ENCODE measurements at regions not wholly inside any gene's neighbourhood (a gene's known extent, or its start where the extent isn't known, plus 50 kb on each side); places are given as distances from the start of the nearest gene placed in this dataset.

DNA sequence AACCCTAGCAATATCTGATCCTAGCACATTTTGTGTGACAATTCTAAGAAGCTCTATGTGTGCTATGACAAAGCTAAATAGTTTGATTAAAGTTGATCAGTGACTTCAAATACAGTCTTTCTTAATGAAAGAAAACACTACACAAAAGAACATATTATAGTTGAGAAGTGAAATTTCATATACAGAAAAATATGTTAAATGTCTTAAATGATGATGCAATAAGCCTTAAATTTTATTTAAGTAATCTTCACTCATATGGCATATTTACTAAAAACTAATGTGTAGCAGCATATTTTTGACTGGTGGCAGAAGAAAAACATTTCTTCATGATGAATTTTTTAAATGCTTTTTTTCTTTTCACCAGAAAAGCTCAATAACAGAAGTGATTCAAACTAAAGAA, 485.5 kb downstream of the TUSC7 start:
- no peak overlapping the region for H3K27ac ChIP-seq (ENCODE audit: low read length)
- BruUV-seq (replicated peaks): no TSS peak

DNA sequence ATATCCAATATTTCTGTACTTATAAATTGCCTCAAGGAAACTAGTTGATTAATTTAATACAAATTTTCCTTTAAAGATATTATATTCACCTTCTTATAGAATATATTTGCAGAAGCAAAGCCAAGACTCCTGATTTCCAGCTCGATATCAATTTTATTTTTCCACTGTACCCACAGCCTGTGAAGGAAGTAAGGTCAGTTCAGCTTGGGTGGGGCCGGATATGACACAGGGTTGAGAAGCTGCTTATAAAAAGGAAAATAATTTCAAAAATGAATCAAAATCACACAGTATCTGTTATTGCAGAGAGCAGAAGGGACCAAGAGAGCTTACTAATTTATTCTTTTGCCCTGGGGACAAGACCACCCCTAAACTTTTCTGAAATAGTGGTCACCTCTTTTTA, 491.4 kb downstream of the TUSC7 start:
- intact Hi-C loops (cut with micrococcal nuclease): no loop called here
- CTCF ChIA-PET: no interaction called here
- Histone ChIP-seq H3K9ac (ENCODE audit: low read length) (no peak overlapping the region), H3K9me2 (replicated peaks; ENCODE audit: low read length) (no peaks in the 10 kb centered on the region), H3K4me1 (ENCODE audit: insufficient read depth, low read length) (no peaks in the 10 kb centered on the region), H3K4me3 (ENCODE audit: low read length) (no peak overlapping the region), H3K36me3 (ENCODE audit: low read depth, low read length) (no peaks in the 10 kb centered on the region), H3K79me2 (ENCODE audit: low read length) (no peaks in the 10 kb centered on the region), H3F3A (ENCODE audit: low read length, unreplicated experiment) (no peaks in the 10 kb centered on the region), H4K20me1 (ENCODE audit: low read length) (no peaks in the 10 kb centered on the region), H3K27me3 (ENCODE audit: low read length) (no peaks in the 10 kb centered on the region), H3K4me2 (ENCODE audit: low read length) (no peak overlapping the region), H3K9me3 (ENCODE audit: low read length) (peaks cover 18% of the 10 kb centered on the region), H3K27ac (ENCODE audit: low read length) (no peak overlapping the region), H2AFZ (ENCODE audit: low read length) (no peak overlapping the region)
- TF ChIP-seq EZH2phosphoT487 (IDR thresholded peaks at IDR 0.05; ENCODE audit: borderline replicate concordance, low read length) (no peak), EZH2 (IDR thresholded peaks at IDR 0.05; ENCODE audit: low read length, unreplicated experiment) (no peak)
- TF ChIP-seq, protein P1, sequence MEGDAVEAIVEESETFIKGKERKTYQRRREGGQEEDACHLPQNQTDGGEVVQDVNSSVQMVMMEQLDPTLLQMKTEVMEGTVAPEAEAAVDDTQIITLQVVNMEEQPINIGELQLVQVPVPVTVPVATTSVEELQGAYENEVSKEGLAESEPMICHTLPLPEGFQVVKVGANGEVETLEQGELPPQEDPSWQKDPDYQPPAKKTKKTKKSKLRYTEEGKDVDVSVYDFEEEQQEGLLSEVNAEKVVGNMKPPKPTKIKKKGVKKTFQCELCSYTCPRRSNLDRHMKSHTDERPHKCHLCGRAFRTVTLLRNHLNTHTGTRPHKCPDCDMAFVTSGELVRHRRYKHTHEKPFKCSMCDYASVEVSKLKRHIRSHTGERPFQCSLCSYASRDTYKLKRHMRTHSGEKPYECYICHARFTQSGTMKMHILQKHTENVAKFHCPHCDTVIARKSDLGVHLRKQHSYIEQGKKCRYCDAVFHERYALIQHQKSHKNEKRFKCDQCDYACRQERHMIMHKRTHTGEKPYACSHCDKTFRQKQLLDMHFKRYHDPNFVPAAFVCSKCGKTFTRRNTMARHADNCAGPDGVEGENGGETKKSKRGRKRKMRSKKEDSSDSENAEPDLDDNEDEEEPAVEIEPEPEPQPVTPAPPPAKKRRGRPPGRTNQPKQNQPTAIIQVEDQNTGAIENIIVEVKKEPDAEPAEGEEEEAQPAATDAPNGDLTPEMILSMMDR (conservative IDR thresholded peaks at IDR 0.05; ENCODE audit: low read depth, low read length): no peak
- DNase-seq: no peak
- POLR2A ChIA-PET (ENCODE audit: unreplicated experiment): no interaction called here
- no TSS peak for BruUV-seq (replicated peaks)
- ATAC-seq: no peak

More for the DNA sequence above, 485.5 kb downstream of the TUSC7 start:
- Histone ChIP-seq H3K4me3 (ENCODE audit: low read length) (no peak overlapping the region), H3K27me3 (ENCODE audit: low read length) (no peaks in the 10 kb centered on the region), H3K9ac (ENCODE audit: low read length) (no peak overlapping the region), H4K20me1 (ENCODE audit: low read length) (no peaks in the 10 kb centered on the region), H3K9me2 (replicated peaks; ENCODE audit: low read length) (no peaks in the 10 kb centered on the region), H2AFZ (ENCODE audit: low read length) (no peak overlapping the region), H3K4me2 (ENCODE audit: low read length) (no peak overlapping the region), H3K79me2 (ENCODE audit: low read length) (no peaks in the 10 kb centered on the region), H3K4me1 (ENCODE audit: insufficient read depth, low read length) (no peaks in the 10 kb centered on the region), H3F3A (ENCODE audit: low read length, unreplicated experiment) (no peaks in the 10 kb centered on the region), H3K36me3 (ENCODE audit: low read depth, low read length) (no peaks in the 10 kb centered on the region), H3K9me3 (ENCODE audit: low read length) (peaks cover 4% of the 10 kb centered on the region; the same call in 1 of the 2 replicates)
- no peak for ATAC-seq
- CTCF ChIA-PET: no interaction called here
- POLR2A ChIA-PET (ENCODE audit: unreplicated experiment): no interaction called here
- intact Hi-C loops (cut with micrococcal nuclease): no loop called here
- TF ChIP-seq EZH2 (IDR thresholded peaks at IDR 0.05; ENCODE audit: low read length, unreplicated experiment): no peak
- TF ChIP-seq, protein P1 (conservative IDR thresholded peaks at IDR 0.05; ENCODE audit: low read depth, low read length): no peak
- no peak for TF ChIP-seq EZH2phosphoT487 (IDR thresholded peaks at IDR 0.05; ENCODE audit: borderline replicate concordance, low read length)
- no peak for DNase-seq

DNA sequence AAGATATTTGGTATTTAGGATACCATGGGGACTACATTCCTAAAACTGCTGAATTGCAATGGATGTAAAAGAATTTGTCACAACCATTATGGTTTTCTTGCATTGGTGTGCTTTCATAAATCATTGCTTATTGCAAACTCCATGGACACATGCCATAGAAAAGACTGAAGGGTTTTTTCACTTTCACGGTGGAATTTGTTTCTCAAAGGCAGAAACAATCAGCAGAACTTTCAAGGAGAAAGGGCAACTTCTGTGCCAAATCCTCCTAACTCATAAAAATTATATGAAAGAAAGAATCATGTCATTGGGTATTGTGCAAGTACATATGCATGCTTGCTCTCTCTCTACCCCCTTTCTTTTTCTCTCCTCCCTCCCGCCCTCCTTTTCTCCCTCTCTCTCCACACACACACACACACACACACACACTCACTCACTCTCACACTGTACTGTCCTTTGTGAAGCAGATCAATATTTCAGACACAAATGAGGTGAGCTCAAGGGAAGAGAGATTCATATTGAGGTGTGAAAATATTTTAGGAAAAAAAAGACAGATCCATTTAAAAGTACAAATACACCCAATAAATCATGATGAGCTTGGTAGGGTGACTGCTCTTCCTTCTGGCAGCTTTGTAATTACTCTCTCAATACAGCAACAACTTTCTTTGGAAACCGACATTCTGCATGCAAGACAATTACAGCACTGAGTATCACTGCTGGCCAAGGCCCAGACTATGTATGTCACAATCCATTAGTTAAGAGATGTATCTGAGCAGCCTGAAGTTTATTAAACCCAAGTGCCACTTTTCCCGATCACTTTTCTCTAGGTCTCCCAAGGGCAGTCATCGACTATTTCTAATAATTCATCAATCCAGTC, 492.6 kb downstream of the TUSC7 start:
- Histone ChIP-seq H3K27ac (ENCODE audit: low read length) (no peak overlapping the region), H3K4me2 (ENCODE audit: low read length) (no peak overlapping the region), H4K20me1 (ENCODE audit: low read length) (no peaks in the 10 kb centered on the region), H3K9me2 (replicated peaks; ENCODE audit: low read length) (no peaks in the 10 kb centered on the region), H3K9ac (ENCODE audit: low read length) (no peak overlapping the region), H3K4me3 (ENCODE audit: low read length) (no peak overlapping the region), H2AFZ (ENCODE audit: low read length) (no peak overlapping the region), H3K4me1 (ENCODE audit: insufficient read depth, low read length) (no peaks in the 10 kb centered on the region), H3K79me2 (ENCODE audit: low read length) (no peaks in the 10 kb centered on the region), H3K9me3 (ENCODE audit: low read length) (peaks cover 18% of the 10 kb centered on the region), H3K27me3 (ENCODE audit: low read length) (no peaks in the 10 kb centered on the region), H3K36me3 (ENCODE audit: low read depth, low read length) (no peaks in the 10 kb centered on the region), H3F3A (ENCODE audit: low read length, unreplicated experiment) (no peaks in the 10 kb centered on the region)
- no peak for ATAC-seq
- intact Hi-C loops (cut with micrococcal nuclease): no loop called here
- no peak for DNase-seq
- ChIA-PET POLR2A (ENCODE audit: unreplicated experiment) (no interaction called here), CTCF (no interaction called here)
- TF ChIP-seq EZH2phosphoT487 (IDR thresholded peaks at IDR 0.05; ENCODE audit: borderline replicate concordance, low read length): no peak
- TF ChIP-seq, protein P1 (conservative IDR thresholded peaks at IDR 0.05; ENCODE audit: low read depth, low read length): no peak
- no peak for TF ChIP-seq EZH2 (IDR thresholded peaks at IDR 0.05; ENCODE audit: low read length, unreplicated experiment)
- no TSS peak for BruUV-seq (replicated peaks)

Measured in PC-3 (cell line).